GM12874 (cell line): ENCODE measurements at regions not wholly inside any gene's neighbourhood (a gene's known extent, or its start where the extent isn't known, plus 50 kb on each side); places are given as distances from the start of the nearest gene placed in this dataset.

ENCODE experiments used
- CTCF ChIP-seq: IDR thresholded peaks from 2 replicates; pipeline ENCODE4 v1.5.1; 2011; ENCODE audit warnings: low read depth, mild to moderate bottlenecking, control low read depth, low read length, moderate library complexity; ENCODE audit not compliant: insufficient read depth

GRCh38 chr3:99087277-99087676, 185.8 kb upstream of the DCBLD2 start:
- no peak for TF ChIP-seq CTCF

GRCh38 chr3:99084826-99085225, 183.3 kb upstream of the DCBLD2 start:
- no peak for TF ChIP-seq CTCF

DNA sequence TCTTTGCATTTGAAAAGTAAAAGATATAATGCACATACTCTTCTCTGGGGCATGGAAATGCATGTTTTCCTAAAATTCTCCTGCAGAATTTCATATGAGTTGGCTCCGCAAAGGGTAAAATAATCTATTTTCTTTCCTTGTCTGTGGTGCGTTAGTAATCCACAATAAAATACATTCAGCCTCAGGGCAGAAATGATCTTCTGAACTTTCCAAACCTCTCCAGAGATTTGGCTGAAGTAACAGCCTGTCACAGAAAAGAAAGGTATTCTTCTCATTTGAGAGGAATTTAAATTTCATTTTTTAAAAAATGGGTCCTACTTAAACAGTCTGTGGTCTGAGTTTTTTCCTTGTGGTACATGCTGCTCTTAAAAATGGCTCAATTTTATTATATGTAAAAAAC, 182.7 kb upstream of the DCBLD2 start:
- TF ChIP-seq CTCF: no peak

DNA sequence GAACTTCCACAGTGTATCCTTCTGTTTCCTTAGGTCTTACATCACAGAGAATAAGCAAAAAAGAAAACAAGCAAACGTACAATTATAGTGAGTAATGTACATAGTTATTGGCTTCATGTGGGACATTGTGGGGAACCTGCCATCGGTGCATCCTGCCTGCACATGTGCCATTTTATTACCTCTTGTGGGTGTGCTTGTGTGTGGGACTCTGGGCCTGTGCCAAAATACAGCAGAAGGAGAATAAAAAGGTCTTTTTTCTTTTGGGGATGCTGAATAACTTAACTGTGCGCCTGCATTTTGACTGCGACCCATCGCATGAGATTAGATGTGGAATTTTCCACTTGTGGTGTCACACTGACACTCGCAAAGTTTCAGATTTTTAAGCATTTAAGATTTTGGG, 169.6 kb upstream of the DCBLD2 start:
- no peak for TF ChIP-seq CTCF

DNA sequence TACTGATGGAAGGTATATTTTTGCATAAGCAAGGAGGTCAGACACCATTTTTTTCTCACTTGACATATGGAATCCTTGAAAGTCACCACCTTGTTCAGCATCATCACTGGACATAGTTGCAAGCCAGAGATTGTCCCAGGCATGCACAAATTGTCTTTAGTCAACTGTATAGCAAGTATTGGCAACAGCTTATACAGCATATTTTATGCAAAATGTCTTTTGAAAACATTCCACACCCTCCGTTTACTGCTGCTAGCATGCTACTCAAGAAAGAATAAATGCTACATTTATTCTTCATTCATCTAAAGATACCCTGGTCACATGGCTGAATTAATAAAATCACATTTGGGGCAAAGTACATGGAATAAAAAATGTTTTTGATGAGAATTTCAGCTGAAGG, 168.5 kb upstream of the DCBLD2 start:
- TF ChIP-seq CTCF: no peak

DNA sequence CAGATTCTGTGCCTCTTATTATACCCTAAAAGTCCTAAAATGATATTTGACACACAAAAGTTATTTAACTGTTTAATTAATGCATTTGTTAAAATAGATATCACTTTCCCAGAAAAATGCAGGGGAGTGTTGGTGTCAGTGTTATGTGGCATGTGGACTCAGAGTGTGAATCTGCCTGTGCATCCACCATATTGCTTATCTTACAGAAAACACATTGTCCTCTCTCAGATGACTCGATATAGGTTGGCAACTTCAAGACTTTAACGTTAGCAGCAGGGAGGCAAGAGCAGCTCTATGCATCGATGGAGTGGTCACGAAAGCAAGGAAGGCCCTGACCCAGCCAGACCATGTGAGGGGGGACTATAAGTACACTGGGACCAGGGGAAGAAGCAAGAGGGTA, 165.4 kb upstream of the DCBLD2 start:
- TF ChIP-seq CTCF: no peak

- no peak for TF ChIP-seq CTCF
Observed at GRCh38 chr3:99049164-99049563, 147.7 kb upstream of the DCBLD2 start.

- no peak for TF ChIP-seq CTCF
Observed at GRCh38 chr3:99041747-99042146, 140.3 kb upstream of the DCBLD2 start.
